ENCODE measurements at regions not wholly inside any gene's neighbourhood (a gene's known extent, or its start where the extent isn't known, plus 50 kb on each side); places are given as distances from the start of the nearest gene placed in this dataset.

- TF ChIP-seq CTCF (conservative IDR thresholded peaks at IDR 0.05; ENCODE audit: low read depth in 2 of 2) = no peak
These were observed 272.4 kb downstream of the ETV1 start (continued) for GRCh38 chr7:13717031-13717430.

- Mint-ChIP-seq H3K27ac (no peak overlapping the region; the same call in 1 of the 2 replicates), H3K4me1 (no peaks in the 10 kb centered on the region), H3K27me3 (ENCODE audit: insufficient read depth, low read depth, poor library complexity) (no peaks in the 10 kb centered on the region), H3K4me3 (no peak overlapping the region), H3K9me3 (peaks cover 4% of the 10 kb centered on the region; the same call in 1 of the 3 replicates), H3K36me3 (ENCODE audit: low read depth) (peaks cover 4% of the 10 kb centered on the region; the same call in 2 of the 3 replicates)
- TF ChIP-seq EZH2phosphoT487 (IDR thresholded peaks at IDR 0.05; ENCODE audit: unreplicated experiment) (no peak), ZNF331 (CRISPR knock-in tag; IDR thresholded peaks at IDR 0.05; ENCODE audit: low read depth) (no peak), EZH2 (IDR thresholded peaks at IDR 0.05; ENCODE audit: low read depth, unreplicated experiment) (no peak)
- TF ChIP-seq, protein P1, sequence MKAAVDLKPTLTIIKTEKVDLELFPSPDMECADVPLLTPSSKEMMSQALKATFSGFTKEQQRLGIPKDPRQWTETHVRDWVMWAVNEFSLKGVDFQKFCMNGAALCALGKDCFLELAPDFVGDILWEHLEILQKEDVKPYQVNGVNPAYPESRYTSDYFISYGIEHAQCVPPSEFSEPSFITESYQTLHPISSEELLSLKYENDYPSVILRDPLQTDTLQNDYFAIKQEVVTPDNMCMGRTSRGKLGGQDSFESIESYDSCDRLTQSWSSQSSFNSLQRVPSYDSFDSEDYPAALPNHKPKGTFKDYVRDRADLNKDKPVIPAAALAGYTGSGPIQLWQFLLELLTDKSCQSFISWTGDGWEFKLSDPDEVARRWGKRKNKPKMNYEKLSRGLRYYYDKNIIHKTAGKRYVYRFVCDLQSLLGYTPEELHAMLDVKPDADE (IDR thresholded peaks at IDR 0.05) = no peak
- Histone ChIP-seq H3K79me2 (replicated peaks; ENCODE audit: insufficient read depth) (no peaks in the 10 kb centered on the region), H3F3A (replicated peaks; ENCODE audit: low read depth) (no peaks in the 10 kb centered on the region), H3K36me3 (ENCODE audit: insufficient read depth) (peaks cover 5% of the 10 kb centered on the region; the same call in 1 of the 2 replicates), H3K4me3 (no peak overlapping the region), H3K9me2 (ENCODE audit: insufficient read depth) (no peaks in the 10 kb centered on the region), H3K27me3 (ENCODE audit: insufficient read depth) (no peaks in the 10 kb centered on the region), H3K27ac (ENCODE audit: low read depth) (no peak overlapping the region), H4K20me1 (replicated peaks; ENCODE audit: insufficient read depth) (no peaks in the 10 kb centered on the region), H2AFZ (no peak overlapping the region), H3K4me2 (no peak overlapping the region), H3K4me1 (ENCODE audit: insufficient read depth) (no peaks in the 10 kb centered on the region)
- DNase-seq (ENCODE audit: low spot score) (no peak), ATAC-seq (no peak)
These were observed 265.1 kb downstream of the ETV1 start for GRCh38 chr7:13724191-13724976.

DNA sequence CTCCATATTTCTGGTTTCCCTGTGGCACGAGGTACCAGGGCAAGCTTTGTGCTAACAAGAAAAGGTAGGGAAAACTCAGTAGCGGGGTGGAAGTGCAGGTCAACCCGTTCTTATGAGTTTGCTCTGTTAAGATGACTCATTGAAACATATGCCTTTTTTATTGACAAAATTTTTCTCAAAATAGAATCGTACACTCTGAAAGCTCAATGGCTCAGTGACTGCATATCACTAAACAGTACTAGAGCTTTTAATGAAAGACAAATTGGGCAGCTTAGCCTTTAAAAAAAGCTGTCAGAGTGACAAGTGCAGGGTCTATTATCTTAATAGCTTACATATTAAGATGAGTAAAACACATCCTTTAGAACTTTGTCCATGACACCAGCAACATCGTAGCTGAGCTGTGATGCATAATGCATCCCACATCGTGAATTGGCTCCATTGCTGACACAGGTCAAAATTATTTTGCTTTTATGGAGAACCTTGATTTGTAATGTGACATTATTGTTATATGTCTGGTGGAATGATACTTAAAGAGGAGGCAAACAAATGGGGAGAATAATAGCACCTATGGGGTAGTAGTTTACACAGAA is 264.4 kb downstream of the ETV1 start:
- Histone ChIP-seq H2AFZ (no peak overlapping the region), H3K27ac (ENCODE audit: low read depth) (no peak overlapping the region), H3K9me2 (ENCODE audit: insufficient read depth) (no peaks in the 10 kb centered on the region), H3K36me3 (ENCODE audit: insufficient read depth) (peaks cover 7% of the 10 kb centered on the region; the same call in 1 of the 2 replicates), H3K4me2 (no peak overlapping the region), H4K20me1 (replicated peaks; ENCODE audit: insufficient read depth) (no peaks in the 10 kb centered on the region), H3K4me1 (ENCODE audit: insufficient read depth) (no peaks in the 10 kb centered on the region), H3K79me2 (replicated peaks; ENCODE audit: insufficient read depth) (no peaks in the 10 kb centered on the region), H3K27me3 (ENCODE audit: insufficient read depth) (no peaks in the 10 kb centered on the region), H3F3A (replicated peaks; ENCODE audit: low read depth) (no peaks in the 10 kb centered on the region), H3K4me3 (no peak overlapping the region)
- peaks cover 4% of the 10 kb centered on the region; the same call in 1 of the 3 replicates for H3K9me3 Mint-ChIP-seq
- no peak overlapping the region for H3K27ac Mint-ChIP-seq
- TF ChIP-seq JUNB (IDR thresholded peaks at IDR 0.05; ENCODE audit: unreplicated experiment) (no peak), REST (IDR thresholded peaks at IDR 0.05; ENCODE audit: unreplicated experiment) (no peak)
- H3K27me3 Mint-ChIP-seq (ENCODE audit: insufficient read depth, low read depth, poor library complexity) = no peaks in the 10 kb centered on the region
- no peak overlapping the region for H3K4me3 Mint-ChIP-seq
- no peak for DNase-seq (ENCODE audit: low spot score)
- H3K36me3 Mint-ChIP-seq (ENCODE audit: low read depth) = peaks cover 4% of the 10 kb centered on the region; the same call in 2 of the 3 replicates
- ATAC-seq = no peak
- H3K4me1 Mint-ChIP-seq = no peaks in the 10 kb centered on the region

All from GM23338 (cell line).